ENCODE measurements at regions not wholly inside any gene's neighbourhood (a gene's known extent, or its start where the extent isn't known, plus 50 kb on each side); places are given as distances from the start of the nearest gene placed in this dataset.
"Not testable (repeated sequence)": the region's sequence is repeated elsewhere in the genome, so short reads cannot be mapped to it uniquely, and the experiment has no call there.

DNA sequence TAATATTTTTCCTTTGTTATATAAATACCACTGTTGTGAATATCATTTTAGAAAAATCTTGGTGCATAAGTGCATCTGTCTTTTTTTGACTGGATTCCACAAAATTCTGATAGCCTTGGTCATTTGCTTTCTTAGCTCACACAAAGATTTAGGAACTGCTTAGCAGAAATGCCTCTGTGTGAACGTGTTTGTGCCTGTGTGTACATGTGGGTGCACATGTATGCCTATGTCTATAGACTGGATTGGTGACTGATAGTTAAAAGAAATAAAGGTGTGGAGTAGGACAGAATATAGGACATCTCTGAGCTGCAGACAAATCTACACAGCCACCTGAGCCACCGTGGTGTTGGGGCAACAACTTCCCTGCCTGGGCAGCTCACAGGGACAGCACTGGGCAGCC, 93.8 kb downstream of the TSN start:
- Mint-ChIP-seq H3K4me3 (no peak overlapping the region), H3K27me3 (peaks cover 8% of the 10 kb centered on the region), H3K27ac (no peak overlapping the region), H3K36me3 (no peaks in the 10 kb centered on the region), H3K4me1 (ENCODE audit: low read depth) (no peaks in the 10 kb centered on the region), H3K9me3 (ENCODE audit: low read depth) (no peaks in the 10 kb centered on the region)

DNA sequence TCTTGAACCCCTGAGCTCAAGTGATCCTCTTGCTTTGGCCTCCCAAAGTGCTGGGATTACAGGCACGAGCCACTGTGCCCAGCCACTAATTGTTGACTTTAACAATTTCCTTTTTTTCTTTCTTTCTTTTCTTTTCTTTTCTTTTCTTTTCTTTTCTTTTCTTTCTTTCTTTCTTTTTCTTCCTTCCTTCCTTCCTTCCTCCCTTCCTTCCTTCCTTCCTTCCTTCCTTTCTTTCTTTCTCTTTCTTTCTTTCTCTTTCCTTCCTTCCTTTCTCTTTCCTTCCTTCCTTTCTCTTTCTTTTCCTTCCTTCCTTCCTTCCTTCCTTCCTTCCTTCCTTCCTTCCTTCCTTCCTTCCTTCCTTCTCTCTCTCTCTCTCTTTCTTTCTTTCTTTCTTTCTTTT, 97.7 kb downstream of the TSN start:
- not testable (repeated sequence) for H3K9me3 Mint-ChIP-seq (ENCODE audit: low read depth); H3K27ac Mint-ChIP-seq; H3K4me1 Mint-ChIP-seq (ENCODE audit: low read depth); H3K4me3 Mint-ChIP-seq; H3K36me3 Mint-ChIP-seq
- peaks cover 11% of the 10 kb centered on the region for H3K27me3 Mint-ChIP-seq

DNA sequence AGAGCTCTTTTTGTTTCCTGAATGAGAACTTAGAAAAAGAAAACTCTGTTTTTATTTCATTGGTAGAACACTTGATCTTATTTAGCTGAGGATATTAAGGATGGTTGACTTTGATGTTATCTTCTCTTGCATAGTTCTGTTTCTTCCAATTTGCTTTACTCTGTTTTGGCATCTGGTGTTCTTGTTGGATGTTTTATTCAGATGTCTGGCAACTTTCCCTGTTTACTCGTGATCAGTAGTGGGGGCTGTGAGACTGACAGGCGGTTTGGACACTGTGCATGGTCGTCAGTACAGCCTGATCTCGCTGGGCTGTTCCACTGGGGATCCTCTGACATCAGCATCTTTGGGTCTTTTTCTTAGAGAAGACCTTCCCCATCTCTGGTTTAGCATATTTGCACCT, 100.1 kb downstream of the TSN start:
- Mint-ChIP-seq H3K27me3 (peaks cover 13% of the 10 kb centered on the region), H3K9me3 (ENCODE audit: low read depth) (no peaks in the 10 kb centered on the region), H3K27ac (no peak overlapping the region), H3K36me3 (no peaks in the 10 kb centered on the region), H3K4me1 (ENCODE audit: low read depth) (no peaks in the 10 kb centered on the region), H3K4me3 (no peak overlapping the region)

DNA sequence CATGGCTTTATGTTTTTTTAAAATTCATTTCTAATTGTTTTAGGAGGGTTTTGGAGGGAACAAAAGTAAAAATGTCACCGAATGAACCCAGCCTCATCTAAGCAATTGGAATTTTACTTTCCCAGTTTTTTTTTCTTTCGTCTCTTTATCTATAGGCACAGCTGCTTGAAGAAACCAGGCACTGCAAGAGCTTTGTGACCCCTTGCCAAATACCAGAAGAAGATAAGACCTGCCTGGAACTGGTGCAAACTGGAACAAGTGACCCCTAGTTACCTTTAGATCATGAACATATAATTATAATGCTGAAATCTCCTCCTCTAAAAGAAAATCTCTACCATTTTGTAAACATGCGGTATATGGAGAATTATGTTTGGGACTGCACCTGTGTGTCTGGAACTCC, 100.9 kb downstream of the TSN start:
- Mint-ChIP-seq H3K4me1 (ENCODE audit: low read depth) (no peaks in the 10 kb centered on the region), H3K9me3 (ENCODE audit: low read depth) (no peaks in the 10 kb centered on the region), H3K4me3 (no peak overlapping the region), H3K36me3 (no peaks in the 10 kb centered on the region), H3K27me3 (peaks cover 20% of the 10 kb centered on the region), H3K27ac (no peak overlapping the region)

DNA sequence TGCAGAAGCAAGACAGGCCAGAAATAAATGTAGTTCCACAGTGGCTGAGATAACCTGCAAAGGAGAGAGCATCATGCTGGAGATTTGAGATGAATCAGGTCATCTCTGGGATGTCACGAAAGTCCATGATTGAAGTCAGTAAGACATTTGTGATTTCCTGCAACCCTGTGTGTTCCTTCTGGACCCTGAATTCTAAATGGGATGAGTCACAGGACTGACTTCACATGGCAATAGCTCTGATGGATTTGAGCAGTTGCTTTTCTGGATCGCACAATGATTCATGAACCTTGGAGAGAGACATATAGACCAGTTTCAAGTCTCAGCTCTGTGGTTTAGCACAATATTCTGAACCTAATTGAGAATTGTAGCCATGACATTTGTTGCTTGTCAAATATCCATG, 102.9 kb downstream of the TSN start:
- H3K4me1 Mint-ChIP-seq (ENCODE audit: low read depth), result no peaks in the 10 kb centered on the region
- no peaks in the 10 kb centered on the region for H3K36me3 Mint-ChIP-seq
- H3K9me3 Mint-ChIP-seq (ENCODE audit: low read depth), result peaks cover 3% of the 10 kb centered on the region
- no peak overlapping the region for H3K27ac Mint-ChIP-seq
- peaks cover 26% of the 10 kb centered on the region for H3K27me3 Mint-ChIP-seq
- no peak overlapping the region for H3K4me3 Mint-ChIP-seq

DNA sequence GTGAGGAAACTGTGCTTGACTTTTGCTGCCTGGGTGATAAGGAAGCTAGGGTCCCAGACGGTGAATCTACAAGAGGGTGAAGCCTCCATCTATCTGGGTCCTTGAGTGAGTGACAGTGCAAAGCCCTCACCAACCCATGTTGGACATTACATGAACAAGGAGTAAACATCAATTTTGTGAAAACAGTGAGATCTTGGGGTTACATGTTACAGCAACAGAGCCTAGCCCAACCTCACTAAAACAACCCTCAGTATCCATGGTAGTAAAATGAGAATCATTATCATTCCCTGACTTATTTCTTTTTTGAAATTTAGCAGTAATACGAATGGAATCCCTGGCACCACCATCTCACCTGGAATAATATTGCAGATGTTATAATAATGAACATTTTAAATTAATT, 103.4 kb downstream of the TSN start:
- Mint-ChIP-seq H3K27ac (no peak overlapping the region), H3K4me3 (no peak overlapping the region), H3K27me3 (peaks cover 26% of the 10 kb centered on the region), H3K9me3 (ENCODE audit: low read depth) (peaks cover 3% of the 10 kb centered on the region), H3K4me1 (ENCODE audit: low read depth) (no peaks in the 10 kb centered on the region), H3K36me3 (no peaks in the 10 kb centered on the region)

DNA sequence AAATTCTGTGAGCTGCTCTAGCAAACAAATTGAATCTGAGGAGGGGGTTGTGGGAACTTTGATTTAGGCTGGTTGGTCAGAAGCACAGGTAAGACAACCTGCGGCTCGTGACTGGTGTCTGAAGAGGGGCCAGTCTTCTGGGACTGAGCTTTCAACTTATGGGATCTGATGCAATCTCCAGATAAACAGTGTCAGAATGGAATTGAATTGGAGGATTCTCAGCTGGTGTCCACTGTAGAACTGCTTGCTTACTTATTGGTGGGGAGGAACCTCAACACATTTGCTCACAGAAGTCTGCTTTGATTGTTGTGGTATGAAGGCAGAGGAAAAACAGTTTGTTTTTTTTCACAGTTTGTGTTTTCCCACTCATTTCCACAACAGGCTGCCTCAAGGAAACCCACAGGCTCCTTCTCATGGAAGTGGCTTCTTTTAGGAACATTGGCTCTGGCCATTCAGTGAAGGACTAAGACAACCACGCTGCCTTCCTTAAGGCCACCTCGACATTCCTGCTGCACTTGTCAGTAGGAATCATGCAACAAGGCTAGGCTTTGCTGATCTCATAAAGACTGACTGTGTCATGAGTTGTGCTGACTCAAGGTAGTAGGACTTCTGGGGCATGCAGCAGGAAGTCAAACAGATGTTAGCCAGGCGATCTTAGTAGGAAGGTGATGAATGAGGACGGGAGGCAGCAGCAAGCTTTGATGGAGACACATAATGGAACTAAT, 104.7 kb downstream of the TSN start:
- no peak overlapping the region for H3K27ac Mint-ChIP-seq
- no peak overlapping the region for H3K4me3 Mint-ChIP-seq
- H3K27me3 Mint-ChIP-seq, result peaks cover 24% of the 10 kb centered on the region
- no peaks in the 10 kb centered on the region for H3K4me1 Mint-ChIP-seq (ENCODE audit: low read depth)
- peaks cover 3% of the 10 kb centered on the region for H3K9me3 Mint-ChIP-seq (ENCODE audit: low read depth)
- no peaks in the 10 kb centered on the region for H3K36me3 Mint-ChIP-seq

DNA sequence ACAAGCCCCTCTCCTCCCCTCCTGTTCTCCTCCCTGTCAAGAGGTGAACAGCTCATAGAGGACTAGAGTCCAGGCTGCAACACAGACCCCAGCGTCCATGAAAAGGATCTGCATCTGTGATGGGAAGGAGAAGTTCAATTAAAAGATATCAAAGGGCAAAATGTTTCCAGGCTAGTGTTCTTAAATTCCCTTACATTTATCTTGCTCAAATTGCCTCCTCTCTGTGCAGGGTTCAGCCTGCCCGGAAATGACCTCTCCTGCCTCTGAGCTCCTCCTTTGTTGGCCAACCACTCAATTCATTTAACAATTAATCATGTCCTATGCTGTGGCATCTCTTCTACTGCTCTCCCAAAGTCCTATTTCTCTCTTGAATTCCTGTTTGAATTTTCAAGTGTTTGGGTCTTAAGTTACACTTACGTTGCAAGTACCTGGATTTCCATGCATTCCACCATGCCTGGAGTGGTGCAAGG, 105.3 kb downstream of the TSN start:
- Mint-ChIP-seq H3K4me3 (no peak overlapping the region), H3K9me3 (ENCODE audit: low read depth) (peaks cover 3% of the 10 kb centered on the region), H3K4me1 (ENCODE audit: low read depth) (no peaks in the 10 kb centered on the region), H3K27me3 (peaks cover 24% of the 10 kb centered on the region), H3K36me3 (no peaks in the 10 kb centered on the region), H3K27ac (no peak overlapping the region)

DNA sequence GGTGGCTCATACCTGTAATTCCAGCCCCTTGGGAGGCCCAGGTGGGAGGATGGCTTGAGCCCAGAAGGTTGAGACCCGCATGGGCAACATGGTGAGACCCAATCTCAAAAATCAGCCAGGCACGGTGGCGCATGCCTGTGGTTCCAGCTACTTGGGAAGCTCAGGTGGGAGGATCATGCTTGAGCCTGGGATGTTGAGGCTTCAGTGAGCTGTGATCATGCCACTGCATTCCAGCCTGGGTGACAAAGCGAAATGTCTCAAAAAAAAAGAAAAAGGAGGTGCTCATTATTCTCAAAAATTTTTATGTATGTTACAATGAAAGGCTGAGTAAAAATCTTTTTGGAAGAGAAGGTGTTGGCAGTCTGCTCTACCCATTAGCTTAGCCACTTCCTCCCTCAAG, 106.8 kb downstream of the TSN start:
- H3K36me3 Mint-ChIP-seq, result no peaks in the 10 kb centered on the region
- H3K4me3 Mint-ChIP-seq, result no peak overlapping the region
- no peaks in the 10 kb centered on the region for H3K4me1 Mint-ChIP-seq (ENCODE audit: low read depth)
- peaks cover 24% of the 10 kb centered on the region for H3K27me3 Mint-ChIP-seq
- H3K27ac Mint-ChIP-seq, result no peak overlapping the region
- peaks cover 3% of the 10 kb centered on the region for H3K9me3 Mint-ChIP-seq (ENCODE audit: low read depth)

DNA sequence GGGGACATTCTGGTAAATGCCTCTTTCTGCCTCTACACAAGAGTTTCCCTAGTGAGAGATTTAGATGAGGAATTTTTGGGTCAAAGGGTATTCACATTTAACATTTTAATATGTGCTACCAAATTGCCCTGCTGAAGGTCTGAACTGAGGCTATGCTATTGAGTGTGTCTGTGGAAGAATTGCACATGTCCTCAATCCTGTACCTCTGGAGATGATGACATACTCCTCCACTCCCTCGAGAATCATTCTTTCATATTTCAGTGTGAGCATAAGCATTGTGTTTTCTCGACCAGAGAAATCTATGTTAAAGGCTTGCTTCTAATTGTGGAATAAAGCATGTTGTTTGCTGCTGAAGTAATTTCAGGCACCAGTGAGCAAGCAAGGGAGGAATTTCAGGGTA, 110.5 kb downstream of the TSN start:
- Mint-ChIP-seq H3K27me3 (peaks cover 9% of the 10 kb centered on the region), H3K27ac (no peak overlapping the region), H3K4me3 (no peak overlapping the region), H3K36me3 (no peaks in the 10 kb centered on the region), H3K9me3 (ENCODE audit: low read depth) (peaks cover 3% of the 10 kb centered on the region), H3K4me1 (ENCODE audit: low read depth) (no peaks in the 10 kb centered on the region)

DNA sequence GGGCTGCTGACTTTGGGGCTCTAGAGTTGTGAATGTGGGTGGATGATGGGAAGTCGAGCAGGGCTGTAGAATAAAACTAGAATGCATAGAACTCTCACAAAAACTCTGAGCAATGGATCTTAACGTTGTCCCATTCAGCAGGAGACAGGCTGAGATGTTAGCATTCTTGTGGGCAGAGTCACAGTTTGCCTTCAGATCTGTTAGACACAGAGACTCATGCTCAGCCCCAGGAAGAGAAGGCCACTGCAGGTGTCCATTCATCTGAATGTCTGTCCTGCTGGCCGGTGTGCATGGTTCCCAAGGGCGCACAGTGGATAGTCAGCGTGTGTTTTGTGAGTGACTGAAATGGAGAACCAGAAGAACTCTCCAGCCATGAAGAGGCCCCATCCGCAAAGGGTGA, 111.3 kb downstream of the TSN start:
- no peak overlapping the region for H3K27ac Mint-ChIP-seq
- no peak overlapping the region for H3K4me3 Mint-ChIP-seq
- no peaks in the 10 kb centered on the region for H3K4me1 Mint-ChIP-seq (ENCODE audit: low read depth)
- peaks cover 6% of the 10 kb centered on the region for H3K27me3 Mint-ChIP-seq
- H3K9me3 Mint-ChIP-seq (ENCODE audit: low read depth), result peaks cover 3% of the 10 kb centered on the region
- no peaks in the 10 kb centered on the region for H3K36me3 Mint-ChIP-seq

DNA sequence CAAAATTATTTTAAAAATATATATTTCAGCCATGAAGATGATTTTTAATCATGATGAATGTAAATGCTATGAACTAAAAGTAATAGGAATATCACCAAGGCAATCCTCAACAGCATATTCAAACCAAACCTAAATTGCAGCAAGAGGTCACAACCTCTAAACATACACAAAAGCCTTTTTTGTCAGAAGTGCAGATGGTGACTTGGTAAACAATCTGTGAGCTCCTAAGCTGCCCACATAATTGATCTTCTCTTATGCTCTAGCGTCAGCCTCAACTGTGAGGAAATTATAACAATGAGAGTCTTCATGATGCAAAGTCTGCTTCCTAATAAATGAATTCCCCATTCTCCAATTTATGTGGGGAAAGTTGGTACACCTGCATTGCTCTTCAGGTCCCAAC, 113.2 kb downstream of the TSN start:
- Mint-ChIP-seq H3K27me3 (peaks cover 1% of the 10 kb centered on the region), H3K4me3 (no peak overlapping the region), H3K9me3 (ENCODE audit: low read depth) (no peaks in the 10 kb centered on the region)

DNA sequence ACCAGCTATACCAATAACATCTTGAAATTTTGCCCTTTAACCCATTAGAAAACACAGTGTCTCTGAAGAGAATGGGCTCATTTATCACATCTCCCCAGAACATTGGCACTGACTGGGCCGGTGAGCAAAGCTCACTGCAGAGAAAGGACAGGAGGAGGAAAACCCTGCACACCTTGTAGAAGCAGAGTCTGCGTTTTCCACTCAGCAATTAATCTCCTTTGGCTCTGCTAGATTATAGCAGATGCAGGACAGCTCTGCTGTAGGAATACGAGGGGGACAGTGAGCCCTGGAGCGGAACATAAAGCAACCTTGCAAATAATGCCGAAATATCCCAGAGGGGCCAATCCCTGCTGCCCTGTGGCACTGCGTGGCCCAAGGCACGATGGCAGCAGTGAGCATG, 113.9 kb downstream of the TSN start:
- Mint-ChIP-seq H3K27me3 (peaks cover 1% of the 10 kb centered on the region), H3K9me3 (ENCODE audit: low read depth) (no peaks in the 10 kb centered on the region), H3K4me3 (no peak overlapping the region), H3K4me1 (ENCODE audit: low read depth) (no peaks in the 10 kb centered on the region), H3K36me3 (no peaks in the 10 kb centered on the region), H3K27ac (no peak overlapping the region)

More for the DNA sequence above, 113.2 kb downstream of the TSN start:
- H3K4me1 Mint-ChIP-seq (ENCODE audit: low read depth), result no peaks in the 10 kb centered on the region
- no peak overlapping the region for H3K27ac Mint-ChIP-seq
- H3K36me3 Mint-ChIP-seq, result no peaks in the 10 kb centered on the region

DNA sequence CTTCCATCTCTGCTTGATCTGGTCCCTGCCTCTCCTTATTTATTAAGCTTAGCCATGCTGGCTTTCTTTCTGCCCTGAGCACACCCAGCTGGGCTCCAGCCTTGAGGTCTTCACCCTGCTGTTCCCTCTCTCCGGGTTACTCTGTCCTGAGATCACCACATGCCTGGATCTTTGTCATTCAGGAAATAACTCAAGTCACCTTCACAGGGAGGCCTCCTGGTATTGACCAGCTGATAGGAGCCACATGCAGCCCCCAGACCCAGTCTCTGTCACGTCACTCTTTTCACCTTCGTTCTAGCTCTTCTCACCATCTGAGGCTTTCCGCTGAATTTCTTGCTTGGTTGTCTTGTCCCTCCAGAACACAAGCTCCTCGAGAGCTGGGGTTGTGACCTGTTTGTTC, 114.4 kb downstream of the TSN start:
- H3K4me1 Mint-ChIP-seq (ENCODE audit: low read depth), result no peaks in the 10 kb centered on the region
- peaks cover 1% of the 10 kb centered on the region for H3K27me3 Mint-ChIP-seq
- H3K4me3 Mint-ChIP-seq, result no peak overlapping the region
- no peak overlapping the region for H3K27ac Mint-ChIP-seq
- no peaks in the 10 kb centered on the region for H3K36me3 Mint-ChIP-seq
- no peaks in the 10 kb centered on the region for H3K9me3 Mint-ChIP-seq (ENCODE audit: low read depth)

DNA sequence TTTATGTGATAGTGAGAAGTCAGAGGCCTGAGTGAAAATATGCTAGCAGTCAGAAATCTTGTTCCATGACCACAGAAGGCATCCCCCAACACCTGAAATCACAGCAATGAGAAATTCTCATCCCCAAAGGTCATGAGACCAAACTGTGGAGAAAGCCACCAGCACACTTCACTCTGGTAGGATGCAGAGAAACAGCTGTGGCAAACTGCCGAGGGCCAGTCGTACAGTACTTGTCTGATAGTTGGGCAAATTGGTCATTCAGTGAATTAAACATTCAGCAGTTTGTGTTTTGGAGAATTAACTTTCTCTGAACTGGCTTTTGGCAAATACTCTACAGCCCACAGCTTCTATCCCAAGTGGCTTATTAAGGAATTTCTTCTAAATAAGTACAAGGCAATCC, 117.2 kb downstream of the TSN start:
- H3K4me1 Mint-ChIP-seq (ENCODE audit: low read depth), result no peaks in the 10 kb centered on the region
- H3K36me3 Mint-ChIP-seq, result no peaks in the 10 kb centered on the region
- no peaks in the 10 kb centered on the region for H3K9me3 Mint-ChIP-seq (ENCODE audit: low read depth)
- peaks cover 1% of the 10 kb centered on the region for H3K27me3 Mint-ChIP-seq
- H3K27ac Mint-ChIP-seq, result no peak overlapping the region
- no peak overlapping the region for H3K4me3 Mint-ChIP-seq

DNA sequence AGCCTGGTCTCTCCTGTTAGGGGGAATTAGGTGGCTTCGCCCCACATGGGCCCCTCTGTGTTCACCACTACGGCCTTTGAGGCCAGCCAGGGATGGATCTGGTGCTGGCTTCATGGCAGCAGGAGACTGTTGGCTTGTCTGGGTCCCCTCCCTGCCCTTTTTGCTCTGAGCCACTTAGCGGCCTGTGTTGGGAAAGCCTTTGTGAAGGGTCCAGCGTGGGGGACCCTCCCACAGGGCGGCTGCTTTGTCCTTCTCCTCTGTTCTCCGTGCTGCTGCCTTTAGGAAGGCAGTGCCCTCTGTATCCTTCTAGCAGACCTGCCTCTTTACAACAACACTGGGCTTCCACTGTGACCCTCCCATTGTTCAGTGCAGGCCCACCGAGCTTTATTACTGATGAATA, 118.4 kb downstream of the TSN start:
- H3K36me3 Mint-ChIP-seq, result no peaks in the 10 kb centered on the region
- H3K4me1 Mint-ChIP-seq (ENCODE audit: low read depth), result no peaks in the 10 kb centered on the region
- no peak overlapping the region for H3K4me3 Mint-ChIP-seq
- H3K27me3 Mint-ChIP-seq, result peaks cover 1% of the 10 kb centered on the region
- H3K9me3 Mint-ChIP-seq (ENCODE audit: low read depth), result peaks cover 7% of the 10 kb centered on the region
- no peak overlapping the region for H3K27ac Mint-ChIP-seq
